ENCODE measurements at regions not wholly inside any gene's neighbourhood (a gene's known extent, or its start where the extent isn't known, plus 50 kb on each side); places are given as distances from the start of the nearest gene placed in this dataset.

GRCh38 chr18:8537400-8537799 lies 71.8 kb upstream of the RAB12 start:
- TF ChIP-seq POLR2A (IDR thresholded peaks at IDR 0.05) (no peak), CTCF (IDR thresholded peaks at IDR 0.05 in 4 of 5, conservative IDR thresholded peaks at IDR 0.05 in 1 of 5) (no peak)

All from gastrocnemius medialis (tissue), 4 donors.